ENCODE measurements at regions not wholly inside any gene's neighbourhood (a gene's known extent, or its start where the extent isn't known, plus 50 kb on each side); places are given as distances from the start of the nearest gene placed in this dataset.
"Not testable (repeated sequence)": the region's sequence is repeated elsewhere in the genome, so short reads cannot be mapped to it uniquely, and the experiment has no call there.

GRCh38 chr10:44566786-44567185, 181.9 kb upstream of the CXCL12 start:
- Histone ChIP-seq H3K36me3 (replicated peaks; ENCODE audit: control insufficient read depth, insufficient read depth, low read length) (no peaks in the 10 kb centered on the region), H3K27me3 (ENCODE audit: control insufficient read depth, insufficient read depth, low read length) (no peaks in the 10 kb centered on the region), H3K4me3 (ENCODE audit: insufficient read depth, low read depth, low read length) (no peak overlapping the region)
- DNase-seq, result no peak

DNA sequence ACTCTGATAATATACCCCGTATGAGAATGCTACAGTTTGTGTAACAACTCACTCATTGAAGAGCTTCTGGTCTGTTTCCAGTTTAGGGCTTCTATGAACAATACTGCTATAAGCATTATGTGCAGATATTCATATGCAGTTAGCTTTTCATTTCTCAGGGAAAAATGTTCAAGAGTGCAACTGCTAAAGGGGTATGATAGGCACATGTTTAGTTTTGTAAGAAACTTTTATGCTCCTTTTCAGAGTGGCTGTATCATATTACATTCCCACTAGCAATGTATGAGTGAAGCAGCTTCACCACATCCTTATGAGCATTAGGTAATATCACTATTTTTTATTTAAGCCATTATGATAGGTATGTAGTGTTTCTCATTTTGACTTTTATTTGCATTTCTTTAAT, 182.6 kb upstream of the CXCL12 start:
- no peak overlapping the region for H3K4me3 ChIP-seq (ENCODE audit: insufficient read depth, low read depth, low read length)
- no peak for DNase-seq

GRCh38 chr10:44569193-44570091, 184.5 kb upstream of the CXCL12 start:
- Histone ChIP-seq H3K4me3 (ENCODE audit: insufficient read depth, low read depth, low read length) (no peak overlapping the region), H3K36me3 (replicated peaks; ENCODE audit: control insufficient read depth, insufficient read depth, low read length) (no peaks in the 10 kb centered on the region), H3K27me3 (ENCODE audit: control insufficient read depth, insufficient read depth, low read length) (no peaks in the 10 kb centered on the region)
- no peak for DNase-seq

More for the DNA sequence above, 182.6 kb upstream of the CXCL12 start:
- H3K27me3 ChIP-seq (ENCODE audit: control insufficient read depth, insufficient read depth, low read length), result no peaks in the 10 kb centered on the region
- H3K36me3 ChIP-seq (replicated peaks; ENCODE audit: control insufficient read depth, insufficient read depth, low read length), result no peaks in the 10 kb centered on the region

- no peaks in the 10 kb centered on the region for H3K36me3 ChIP-seq (replicated peaks; ENCODE audit: control insufficient read depth, insufficient read depth, low read length)
- DNase-seq, result no peak
Measured at GRCh38 chr10:44571701-44572100, 186.8 kb upstream of the CXCL12 start.

GRCh38 chr10:44572146-44572545, 187.2 kb upstream of the CXCL12 start:
- H3K27me3 ChIP-seq (ENCODE audit: control insufficient read depth, insufficient read depth, low read length), result no peaks in the 10 kb centered on the region
- no peak for DNase-seq
- H3K4me3 ChIP-seq (ENCODE audit: insufficient read depth, low read depth, low read length), result no peak overlapping the region
- H3K36me3 ChIP-seq (replicated peaks; ENCODE audit: control insufficient read depth, insufficient read depth, low read length), result no peaks in the 10 kb centered on the region

More at GRCh38 chr10:44571701-44572100, 186.8 kb upstream of the CXCL12 start:
- H3K4me3 ChIP-seq (ENCODE audit: insufficient read depth, low read depth, low read length), result no peak overlapping the region
- H3K27me3 ChIP-seq (ENCODE audit: control insufficient read depth, insufficient read depth, low read length), result no peaks in the 10 kb centered on the region

DNA sequence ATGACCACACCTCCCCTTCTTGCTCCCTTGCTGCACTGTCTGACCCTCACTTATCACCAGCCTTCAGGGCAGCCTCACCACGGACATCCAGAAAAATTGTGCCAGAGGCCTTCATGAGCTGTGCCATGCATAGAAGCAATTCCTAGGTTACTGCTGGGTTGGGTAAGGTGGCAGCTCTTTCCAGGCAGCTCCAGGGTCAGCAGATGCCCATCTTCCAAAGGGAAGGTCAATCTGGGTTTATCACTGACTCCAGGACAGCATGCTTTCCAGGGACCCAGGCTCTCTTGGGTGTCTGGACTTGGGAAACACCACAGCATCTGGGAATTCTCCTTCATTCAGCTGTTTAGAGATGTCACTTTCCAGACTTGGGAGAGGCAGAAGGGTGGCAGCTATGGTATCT, 188.9 kb upstream of the CXCL12 start:
- Histone ChIP-seq H3K36me3 (replicated peaks; ENCODE audit: control insufficient read depth, insufficient read depth, low read length) (no peaks in the 10 kb centered on the region), H3K4me3 (ENCODE audit: insufficient read depth, low read depth, low read length) (no peak overlapping the region), H3K27me3 (ENCODE audit: control insufficient read depth, insufficient read depth, low read length) (no peaks in the 10 kb centered on the region)
- no peak for DNase-seq

- no peak overlapping the region for H3K4me3 ChIP-seq (ENCODE audit: insufficient read depth, low read depth, low read length)
- no peaks in the 10 kb centered on the region for H3K27me3 ChIP-seq (ENCODE audit: control insufficient read depth, insufficient read depth, low read length)
- DNase-seq, result no peak
- H3K36me3 ChIP-seq (replicated peaks; ENCODE audit: control insufficient read depth, insufficient read depth, low read length), result no peaks in the 10 kb centered on the region
Measured at GRCh38 chr10:44574596-44575480, 189.9 kb upstream of the CXCL12 start.

GRCh38 chr10:44575601-44576380, 190.9 kb upstream of the CXCL12 start:
- H3K27me3 ChIP-seq (ENCODE audit: control insufficient read depth, insufficient read depth, low read length), result no peaks in the 10 kb centered on the region
- no peak for DNase-seq

GRCh38 chr10:44576702-44577191, 191.8 kb upstream of the CXCL12 start:
- Histone ChIP-seq H3K36me3 (replicated peaks; ENCODE audit: control insufficient read depth, insufficient read depth, low read length) (no peaks in the 10 kb centered on the region), H3K27me3 (ENCODE audit: control insufficient read depth, insufficient read depth, low read length) (no peaks in the 10 kb centered on the region), H3K4me3 (ENCODE audit: insufficient read depth, low read depth, low read length) (no peak overlapping the region)
- DNase-seq, result no peak

More at GRCh38 chr10:44575601-44576380, 190.9 kb upstream of the CXCL12 start:
- Histone ChIP-seq H3K36me3 (replicated peaks; ENCODE audit: control insufficient read depth, insufficient read depth, low read length) (no peaks in the 10 kb centered on the region), H3K4me3 (ENCODE audit: insufficient read depth, low read depth, low read length) (no peak overlapping the region)

- Histone ChIP-seq H3K4me3 (ENCODE audit: insufficient read depth, low read depth, low read length) (no peak overlapping the region), H3K27me3 (ENCODE audit: control insufficient read depth, insufficient read depth, low read length) (no peaks in the 10 kb centered on the region), H3K36me3 (replicated peaks; ENCODE audit: control insufficient read depth, insufficient read depth, low read length) (no peaks in the 10 kb centered on the region)
- DNase-seq, result no peak
Measured at GRCh38 chr10:44577533-44577932, 192.6 kb upstream of the CXCL12 start.

DNA sequence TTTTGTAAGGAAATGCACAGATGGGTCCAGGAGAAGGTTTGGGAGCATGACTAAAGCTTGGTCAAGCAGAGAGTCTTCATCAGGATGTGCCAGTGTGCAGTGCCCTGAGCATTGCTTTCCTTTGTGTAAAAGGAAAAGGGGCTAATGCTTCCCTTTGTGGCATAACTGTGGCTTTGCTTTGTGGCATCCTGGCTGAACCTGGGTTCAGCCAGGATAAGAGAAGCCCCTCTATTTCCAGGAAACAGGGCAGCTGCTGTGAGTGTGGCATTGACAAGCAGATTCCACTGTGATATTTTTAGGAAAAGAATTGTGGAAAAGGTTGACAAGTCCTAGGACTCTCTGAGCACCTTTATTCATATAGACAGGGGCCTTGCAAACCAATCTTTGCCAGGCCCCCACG, 193.4 kb upstream of the CXCL12 start:
- Histone ChIP-seq H3K27me3 (ENCODE audit: control insufficient read depth, insufficient read depth, low read length) (no peaks in the 10 kb centered on the region), H3K4me3 (ENCODE audit: insufficient read depth, low read depth, low read length) (no peak overlapping the region), H3K36me3 (replicated peaks; ENCODE audit: control insufficient read depth, insufficient read depth, low read length) (no peaks in the 10 kb centered on the region)
- no peak for DNase-seq

DNA sequence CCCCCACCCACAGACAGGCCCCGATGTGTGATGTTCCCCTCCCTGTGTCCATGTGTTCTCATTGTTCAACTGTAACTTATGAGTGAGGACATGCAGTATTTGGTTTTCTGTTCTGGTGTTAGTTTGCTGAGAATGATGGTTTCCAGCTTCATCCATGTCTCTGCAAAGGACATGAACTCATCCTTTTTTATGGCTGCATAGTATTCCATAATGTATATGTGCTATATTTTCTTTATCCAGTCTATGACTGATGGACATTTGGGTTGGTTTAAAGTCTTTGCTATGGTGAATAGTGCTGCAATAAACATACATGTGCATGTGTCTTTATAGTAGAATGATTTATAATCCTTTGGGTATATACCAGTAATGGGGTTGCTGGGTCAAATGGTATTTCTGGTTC, 194.1 kb upstream of the CXCL12 start:
- H3K4me3 ChIP-seq (ENCODE audit: insufficient read depth, low read depth, low read length); H3K36me3 ChIP-seq (replicated peaks; ENCODE audit: control insufficient read depth, insufficient read depth, low read length); H3K27me3 ChIP-seq (ENCODE audit: control insufficient read depth, insufficient read depth, low read length); DNase-seq: not testable (repeated sequence)

DNA sequence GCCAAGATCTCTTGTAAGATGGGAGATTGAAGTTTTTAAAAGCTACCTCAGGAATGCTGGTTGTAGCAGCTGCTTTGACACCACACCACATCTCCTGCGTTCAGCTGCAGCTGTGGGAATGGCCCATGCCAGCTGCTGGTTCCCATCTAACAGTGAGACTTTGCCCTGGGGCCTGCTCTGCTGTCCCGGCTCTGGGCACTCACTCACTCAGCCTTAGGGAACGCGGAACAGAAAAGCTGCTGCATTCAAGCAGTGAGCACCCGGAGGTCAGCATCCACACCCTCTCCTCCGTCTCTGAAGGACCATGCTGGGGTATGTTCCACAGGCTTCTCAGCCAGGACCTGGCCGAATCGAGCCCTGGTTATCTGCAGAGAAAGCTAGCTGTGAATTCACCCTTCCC, 197.1 kb upstream of the CXCL12 start:
- no peak for DNase-seq
- H3K27me3 ChIP-seq (ENCODE audit: control insufficient read depth, insufficient read depth, low read length), result no peaks in the 10 kb centered on the region
- no peaks in the 10 kb centered on the region for H3K36me3 ChIP-seq (replicated peaks; ENCODE audit: control insufficient read depth, insufficient read depth, low read length)
- no peak overlapping the region for H3K4me3 ChIP-seq (ENCODE audit: insufficient read depth, low read depth, low read length)
